Panc1 (cell line): ENCODE measurements at regions not wholly inside any gene's neighbourhood (a gene's known extent, or its start where the extent isn't known, plus 50 kb on each side); places are given as distances from the start of the nearest gene placed in this dataset.

Experiments
- CTCF ChIP-seq: fragments of 450-650 bp; IDR thresholded peaks from 2 replicates; pipeline ENCODE4 v1.5.1; 2017; ENCODE audit warnings: mild to moderate bottlenecking
- POLR2AphosphoS5 ChIP-seq: IDR thresholded peaks from 2 replicates; pipeline ENCODE4 v1.6.1; 2012; ENCODE audit warnings: mild to moderate bottlenecking, low read depth, low read length, moderate library complexity
- TF ChIP-seq, protein P1 (sequence below), 2 experiments: IDR thresholded peaks; 2 replicates each; pipeline ENCODE4 v1.6.1; 2011 to 2012; ENCODE audit warnings: low read depth in 2 of 2, control low read depth in 1 of 2, low read length in 1 of 2, mild to moderate bottlenecking in 1 of 2, moderate library complexity in 1 of 2; ENCODE audit not compliant: insufficient read depth in 1 of 2

DNA sequence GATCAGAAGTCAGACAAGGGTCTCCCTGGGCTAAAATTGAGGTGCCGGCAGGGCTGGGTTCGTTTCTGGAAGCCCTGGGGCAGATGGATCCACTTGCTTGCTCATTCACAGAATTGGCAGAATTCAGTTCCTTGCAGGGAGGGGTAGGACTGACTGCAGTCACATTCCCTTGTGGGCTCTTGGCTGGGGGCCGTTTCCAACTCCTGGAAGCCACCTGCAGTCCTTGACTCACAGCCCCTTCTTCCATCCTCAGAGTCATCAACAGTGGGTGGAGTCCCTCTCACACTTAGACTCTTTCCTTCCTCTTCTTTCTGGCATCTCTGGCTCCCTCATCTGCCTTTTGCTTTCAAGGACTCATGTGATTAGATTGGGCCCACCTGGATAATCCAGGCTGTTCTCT lies 54.6 kb upstream of the NANOS1 start:
- TF ChIP-seq CTCF (no peak), POLR2AphosphoS5 (no peak)
- TF ChIP-seq, protein P1, sequence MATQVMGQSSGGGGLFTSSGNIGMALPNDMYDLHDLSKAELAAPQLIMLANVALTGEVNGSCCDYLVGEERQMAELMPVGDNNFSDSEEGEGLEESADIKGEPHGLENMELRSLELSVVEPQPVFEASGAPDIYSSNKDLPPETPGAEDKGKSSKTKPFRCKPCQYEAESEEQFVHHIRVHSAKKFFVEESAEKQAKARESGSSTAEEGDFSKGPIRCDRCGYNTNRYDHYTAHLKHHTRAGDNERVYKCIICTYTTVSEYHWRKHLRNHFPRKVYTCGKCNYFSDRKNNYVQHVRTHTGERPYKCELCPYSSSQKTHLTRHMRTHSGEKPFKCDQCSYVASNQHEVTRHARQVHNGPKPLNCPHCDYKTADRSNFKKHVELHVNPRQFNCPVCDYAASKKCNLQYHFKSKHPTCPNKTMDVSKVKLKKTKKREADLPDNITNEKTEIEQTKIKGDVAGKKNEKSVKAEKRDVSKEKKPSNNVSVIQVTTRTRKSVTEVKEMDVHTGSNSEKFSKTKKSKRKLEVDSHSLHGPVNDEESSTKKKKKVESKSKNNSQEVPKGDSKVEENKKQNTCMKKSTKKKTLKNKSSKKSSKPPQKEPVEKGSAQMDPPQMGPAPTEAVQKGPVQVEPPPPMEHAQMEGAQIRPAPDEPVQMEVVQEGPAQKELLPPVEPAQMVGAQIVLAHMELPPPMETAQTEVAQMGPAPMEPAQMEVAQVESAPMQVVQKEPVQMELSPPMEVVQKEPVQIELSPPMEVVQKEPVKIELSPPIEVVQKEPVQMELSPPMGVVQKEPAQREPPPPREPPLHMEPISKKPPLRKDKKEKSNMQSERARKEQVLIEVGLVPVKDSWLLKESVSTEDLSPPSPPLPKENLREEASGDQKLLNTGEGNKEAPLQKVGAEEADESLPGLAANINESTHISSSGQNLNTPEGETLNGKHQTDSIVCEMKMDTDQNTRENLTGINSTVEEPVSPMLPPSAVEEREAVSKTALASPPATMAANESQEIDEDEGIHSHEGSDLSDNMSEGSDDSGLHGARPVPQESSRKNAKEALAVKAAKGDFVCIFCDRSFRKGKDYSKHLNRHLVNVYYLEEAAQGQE (IDR thresholded peaks at IDR 0.05; ENCODE audit: insufficient read depth in 1 of 2, low read depth in 2 of 2, low read length in 1 of 2), result no peak
